ENCODE measurements at regions not wholly inside any gene's neighbourhood (a gene's known extent, or its start where the extent isn't known, plus 50 kb on each side); places are given as distances from the start of the nearest gene placed in this dataset.

- no peak overlapping the region for H3K4me3 ChIP-seq (ENCODE audit: low read depth, low read length)
- DNase-seq (ENCODE audit: low read depth): no peak
- in situ Hi-C loops (cut with HindIII; ENCODE audit: low sequenced_read_pairs): no loop called here
- no peak for TF ChIP-seq CTCF (IDR thresholded peaks at IDR 0.05; ENCODE audit: low read depth, low read length, missing control alignments)
Measured at GRCh38 chr5:123809594-123810221, 297.7 kb downstream of the CSNK1G3 start.

DNA sequence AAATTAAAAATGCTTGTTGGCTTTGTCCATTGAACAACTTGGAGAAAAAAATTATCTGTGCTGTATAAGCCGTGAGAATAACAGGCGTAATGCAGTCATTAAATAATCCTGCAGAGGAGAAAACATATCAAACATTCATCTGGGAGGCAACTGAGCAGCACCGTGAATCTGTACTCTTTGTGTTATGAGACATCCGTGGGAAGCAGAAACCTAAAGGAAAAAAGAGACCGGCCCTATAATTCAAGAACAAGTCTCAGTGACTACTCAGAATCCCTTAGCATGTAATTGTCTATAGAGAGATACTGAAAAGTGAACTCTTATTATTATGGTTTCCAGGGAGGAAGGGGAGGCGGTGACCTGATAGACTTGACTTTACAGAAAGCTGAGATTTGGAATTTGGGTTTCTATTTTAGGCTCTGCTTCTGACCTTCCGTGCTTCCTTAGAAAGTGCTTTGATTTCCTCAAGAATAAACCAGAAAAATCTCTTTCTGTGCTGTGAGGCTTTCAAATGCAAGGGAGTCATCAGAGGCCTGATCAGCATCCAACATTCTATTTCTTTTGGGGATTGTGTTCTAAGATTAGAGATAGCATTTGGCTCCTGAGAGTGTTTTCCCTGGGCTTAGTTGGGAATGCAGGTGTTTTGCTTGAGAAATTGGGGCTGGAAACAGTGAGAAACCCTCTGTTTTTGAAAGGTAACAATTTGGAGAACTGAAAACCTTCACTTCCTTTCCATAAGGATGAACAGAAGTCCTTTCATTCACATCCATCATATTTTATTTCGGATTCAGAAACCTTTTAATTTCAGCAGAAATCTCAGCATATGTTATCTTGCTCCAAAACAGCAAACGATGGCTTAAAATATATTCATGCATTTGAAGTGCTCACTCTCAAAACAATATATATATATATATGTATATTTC is 296.7 kb downstream of the CSNK1G3 start:
- no peak for DNase-seq (ENCODE audit: low read depth)
- no peak for TF ChIP-seq CTCF (IDR thresholded peaks at IDR 0.05; ENCODE audit: low read depth, low read length, missing control alignments)
- H3K4me3 ChIP-seq (ENCODE audit: low read depth, low read length): no peak overlapping the region
- in situ Hi-C loops (cut with HindIII; ENCODE audit: low sequenced_read_pairs): no loop called here

GRCh38 chr5:123807177-123807945 is 295.4 kb downstream of the CSNK1G3 start:
- no peak for TF ChIP-seq CTCF (IDR thresholded peaks at IDR 0.05; ENCODE audit: low read depth, low read length, missing control alignments)
- DNase-seq (ENCODE audit: low read depth): no peak
- H3K4me3 ChIP-seq (ENCODE audit: low read depth, low read length): no peak overlapping the region
- in situ Hi-C loops (cut with HindIII; ENCODE audit: low sequenced_read_pairs): no loop called here

DNA sequence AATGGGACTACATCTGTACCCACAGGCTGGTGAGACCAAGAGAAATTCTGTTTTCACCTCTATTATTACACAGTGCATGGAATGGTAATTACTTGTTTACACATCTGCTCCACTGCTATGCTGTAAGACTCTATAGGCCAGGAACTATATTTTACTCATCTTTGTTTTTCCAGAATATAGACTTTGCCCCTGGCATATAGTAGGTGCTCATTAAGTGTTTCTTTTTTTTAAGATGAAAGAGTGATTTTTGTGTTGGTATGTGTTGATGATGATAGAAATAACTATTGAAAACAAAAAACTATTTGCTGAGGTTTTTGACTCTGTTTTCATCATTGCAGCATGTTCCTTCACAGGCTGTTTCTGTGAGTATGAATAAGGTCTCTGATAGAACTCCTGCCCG is 294.7 kb downstream of the CSNK1G3 start:
- no peak overlapping the region for H3K4me3 ChIP-seq (ENCODE audit: low read depth, low read length)
- no peak for DNase-seq (ENCODE audit: low read depth)
- no peak for TF ChIP-seq CTCF (IDR thresholded peaks at IDR 0.05; ENCODE audit: low read depth, low read length, missing control alignments)
- in situ Hi-C loops (cut with HindIII; ENCODE audit: low sequenced_read_pairs): no loop called here

- TF ChIP-seq CTCF (IDR thresholded peaks at IDR 0.05; ENCODE audit: low read depth, low read length, missing control alignments): no peak
- in situ Hi-C loops (cut with HindIII; ENCODE audit: low sequenced_read_pairs): no loop called here
- H3K4me3 ChIP-seq (ENCODE audit: low read depth, low read length): no peak overlapping the region
- no peak for DNase-seq (ENCODE audit: low read depth)
Measured at GRCh38 chr5:123805300-123805699, 293.3 kb downstream of the CSNK1G3 start.

GRCh38 chr5:123803359-123803758 is 291.4 kb downstream of the CSNK1G3 start:
- no peak for TF ChIP-seq CTCF (IDR thresholded peaks at IDR 0.05; ENCODE audit: low read depth, low read length, missing control alignments)
- DNase-seq (ENCODE audit: low read depth): no peak
- in situ Hi-C loops (cut with HindIII; ENCODE audit: low sequenced_read_pairs): no loop called here
- H3K4me3 ChIP-seq (ENCODE audit: low read depth, low read length): no peak overlapping the region
